HAP-1 (cell line): ENCODE measurements at regions not wholly inside any gene's neighbourhood (a gene's known extent, or its start where the extent isn't known, plus 50 kb on each side); places are given as distances from the start of the nearest gene placed in this dataset.
"Not testable (repeated sequence)": the region's sequence is repeated elsewhere in the genome, so short reads cannot be mapped to it uniquely, and the experiment has no call there.

Source experiments
- DNase-seq, 2 experiments: peaks; one replicate each; pipeline ENCODE4 v3.0.0-alpha.2; 2016 to 2020; ENCODE audit warnings: low spot score in 2 of 2
- H3K27me3 ChIP-seq: fragments of 250-450 bp; sonication (Bioruptor Pico); 2 replicates; pipeline ENCODE4 v1.5.1; 2020; ENCODE audit warnings: low read depth, mild to moderate bottlenecking, moderate library complexity
- H3K36me3 ChIP-seq: fragments of 250-450 bp; sonication (Bioruptor Pico); replicated peaks from 2 replicates; pipeline ENCODE4 v1.5.1; 2020; ENCODE audit warnings: mild to moderate bottlenecking
- H3K4me1 ChIP-seq: fragments of 250-450 bp; sonication (Bioruptor Pico); 2 replicates; pipeline ENCODE4 v1.5.1; 2020; ENCODE audit warnings: mild to moderate bottlenecking
- H3K4me3 ChIP-seq: fragments of 250-450 bp; sonication (Bioruptor Pico); 2 replicates; pipeline ENCODE4 v1.5.1; 2020; ENCODE audit warnings: mild to moderate bottlenecking, moderate library complexity
- H3K9me3 ChIP-seq: fragments of 250-450 bp; sonication (Bioruptor Pico); 2 replicates; pipeline ENCODE4 v1.5.1; 2020; ENCODE audit warnings: mild to moderate bottlenecking, moderate library complexity
- in situ Hi-C: fragments of 300-500 bp; cut with MboI; formaldehyde crosslinking; loops from 3 replicates; pipeline ENCODE4 v1.14.3; 2020; ENCODE audit warnings: low sequenced_read_pairs, inconsistent platforms, mixed read lengths

DNA sequence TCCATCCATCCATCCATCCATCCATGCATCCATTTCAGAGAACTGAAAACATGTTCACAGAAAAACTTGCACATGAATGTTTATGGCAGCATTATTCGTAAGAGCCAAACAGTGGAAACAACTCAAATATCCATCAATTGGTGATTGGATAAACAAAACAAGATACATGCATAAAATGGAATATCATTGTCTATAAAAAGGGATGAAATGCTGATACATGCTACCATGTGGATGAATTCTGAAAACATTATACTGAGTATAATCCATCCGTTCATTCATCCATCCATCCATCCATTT lies 115.1 kb downstream of the CRYAA start:
- in situ Hi-C loops, result not testable (repeated sequence)

DNA sequence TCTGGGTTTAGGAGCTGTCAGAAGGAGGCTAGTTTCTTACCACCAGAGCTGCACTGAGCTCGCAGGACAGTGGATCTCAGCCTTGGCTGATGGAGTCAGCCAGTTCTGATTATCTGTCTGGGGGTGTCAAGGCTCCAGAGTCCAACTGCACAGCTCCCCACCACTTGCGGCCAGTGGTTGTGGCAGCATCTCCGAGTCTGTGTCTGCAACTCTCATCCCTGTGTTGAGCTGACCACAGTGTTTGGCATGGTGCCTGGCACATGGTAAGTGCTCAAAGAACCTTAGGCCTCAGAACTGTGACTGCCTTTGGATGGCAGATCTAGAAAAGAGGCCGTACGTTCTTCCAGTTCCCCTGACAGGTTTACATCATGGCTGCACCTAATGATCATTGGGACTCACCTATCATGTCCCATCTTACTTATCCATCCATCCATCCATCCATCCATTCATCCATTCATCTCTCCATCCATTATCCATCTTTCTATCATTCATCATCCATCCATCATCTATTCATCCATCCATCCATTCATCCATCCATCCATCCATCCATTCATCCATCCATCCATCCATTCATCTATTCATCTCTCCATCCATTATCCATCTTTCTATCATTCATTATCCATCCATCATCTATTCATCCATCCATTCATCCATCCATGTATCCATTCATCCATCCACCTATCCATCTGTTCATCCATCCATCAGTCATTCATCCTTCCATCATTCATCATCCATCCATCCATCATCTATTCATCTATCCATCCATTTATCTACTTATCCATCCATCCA lies 114.5 kb downstream of the CRYAA start:
- DNase-seq, result no peak
- Histone ChIP-seq H3K9me3 (no peaks in the 10 kb centered on the region), H3K4me1 (no peaks in the 10 kb centered on the region), H3K27me3 (no peaks in the 10 kb centered on the region), H3K36me3 (no peaks in the 10 kb centered on the region), H3K4me3 (no peak overlapping the region)
- in situ Hi-C loops, result no loop called here

More for the DNA sequence above, 115.1 kb downstream of the CRYAA start:
- H3K9me3 ChIP-seq, H3K4me1 ChIP-seq, H3K27me3 ChIP-seq, DNase-seq, H3K36me3 ChIP-seq, H3K4me3 ChIP-seq: not testable (repeated sequence)

DNA sequence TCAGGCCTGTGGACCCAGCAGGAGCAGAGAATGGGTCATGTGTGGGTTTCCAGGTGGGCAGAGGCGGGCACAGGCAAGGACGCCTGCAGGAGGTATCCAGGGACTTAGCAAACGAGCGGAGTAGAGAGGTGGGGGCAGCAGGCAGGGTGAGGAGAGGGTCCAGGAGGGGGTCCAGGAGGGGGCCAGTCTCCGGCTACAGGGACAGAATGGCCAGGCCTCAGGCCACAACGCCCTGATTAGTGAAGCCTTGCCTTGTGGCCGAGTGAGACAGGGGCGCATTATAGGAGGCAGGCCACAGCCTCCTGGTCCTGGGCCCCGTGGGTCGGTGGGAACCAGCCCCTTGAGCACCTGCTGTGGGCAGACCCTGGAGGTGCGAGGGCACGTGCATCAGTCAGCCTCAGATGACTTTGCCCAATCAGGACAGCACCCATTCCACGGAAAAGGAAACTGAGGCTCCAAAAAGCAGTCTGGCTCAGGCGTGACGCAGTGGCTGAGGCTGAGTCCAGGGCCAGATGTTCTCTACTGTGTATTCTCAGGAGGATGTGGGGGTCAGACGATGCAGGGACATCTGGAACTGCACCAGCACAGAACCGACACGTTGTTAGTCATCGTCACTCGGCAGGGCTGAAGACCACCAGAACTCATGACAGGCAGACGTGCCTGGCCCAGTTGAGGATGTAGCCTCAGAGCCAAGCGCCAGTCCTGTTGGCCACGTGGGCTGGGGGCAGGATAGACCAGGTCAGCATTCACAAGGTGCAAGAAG lies 113.7 kb downstream of the CRYAA start:
- Histone ChIP-seq H3K4me1 (no peaks in the 10 kb centered on the region; the same call in 1 of the 2 replicates), H3K36me3 (no peaks in the 10 kb centered on the region), H3K4me3 (no peak overlapping the region), H3K9me3 (no peaks in the 10 kb centered on the region), H3K27me3 (no peaks in the 10 kb centered on the region)
- DNase-seq, result no peak
- in situ Hi-C loops, result no loop called here

DNA sequence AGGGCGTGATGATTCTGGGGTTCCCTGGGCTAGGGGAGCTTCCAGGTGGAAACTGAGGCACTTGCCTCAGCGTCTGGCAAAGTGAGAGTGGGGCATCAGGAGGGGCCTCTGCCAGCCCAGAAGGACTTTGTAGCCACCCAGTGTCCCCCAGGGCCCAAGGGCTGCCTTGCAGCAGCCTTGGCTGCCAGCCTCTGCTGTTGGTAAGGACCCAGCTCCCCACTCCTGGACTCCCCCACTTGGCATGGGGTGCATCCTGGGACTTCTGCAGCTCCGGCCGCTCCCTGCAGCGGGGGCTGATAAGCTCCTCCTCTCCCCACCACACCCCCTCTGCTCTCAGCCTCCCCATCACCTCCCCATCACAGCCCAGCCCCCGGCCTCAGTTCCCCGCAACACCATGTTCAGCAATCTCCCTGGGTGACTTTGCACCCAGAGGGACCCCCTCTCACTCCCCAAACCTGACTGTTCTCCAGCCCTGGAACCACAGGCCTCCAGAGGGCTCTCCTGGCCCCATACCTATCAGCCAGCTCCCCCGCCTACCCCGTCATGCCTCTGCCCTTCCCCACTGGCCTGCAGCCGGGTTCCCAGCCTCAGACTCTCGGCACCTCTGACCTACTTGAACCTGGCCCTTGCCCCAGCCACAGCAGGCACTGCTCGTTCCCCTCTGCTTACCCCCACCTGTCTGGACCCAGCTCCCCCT lies 113.0 kb downstream of the CRYAA start:
- in situ Hi-C loops, result no loop called here
- no peaks in the 10 kb centered on the region for H3K27me3 ChIP-seq
- no peaks in the 10 kb centered on the region for H3K9me3 ChIP-seq
- no peaks in the 10 kb centered on the region; the same call in 1 of the 2 replicates for H3K4me1 ChIP-seq
- H3K36me3 ChIP-seq, result no peaks in the 10 kb centered on the region
- no peak overlapping the region for H3K4me3 ChIP-seq
- no peak for DNase-seq

DNA sequence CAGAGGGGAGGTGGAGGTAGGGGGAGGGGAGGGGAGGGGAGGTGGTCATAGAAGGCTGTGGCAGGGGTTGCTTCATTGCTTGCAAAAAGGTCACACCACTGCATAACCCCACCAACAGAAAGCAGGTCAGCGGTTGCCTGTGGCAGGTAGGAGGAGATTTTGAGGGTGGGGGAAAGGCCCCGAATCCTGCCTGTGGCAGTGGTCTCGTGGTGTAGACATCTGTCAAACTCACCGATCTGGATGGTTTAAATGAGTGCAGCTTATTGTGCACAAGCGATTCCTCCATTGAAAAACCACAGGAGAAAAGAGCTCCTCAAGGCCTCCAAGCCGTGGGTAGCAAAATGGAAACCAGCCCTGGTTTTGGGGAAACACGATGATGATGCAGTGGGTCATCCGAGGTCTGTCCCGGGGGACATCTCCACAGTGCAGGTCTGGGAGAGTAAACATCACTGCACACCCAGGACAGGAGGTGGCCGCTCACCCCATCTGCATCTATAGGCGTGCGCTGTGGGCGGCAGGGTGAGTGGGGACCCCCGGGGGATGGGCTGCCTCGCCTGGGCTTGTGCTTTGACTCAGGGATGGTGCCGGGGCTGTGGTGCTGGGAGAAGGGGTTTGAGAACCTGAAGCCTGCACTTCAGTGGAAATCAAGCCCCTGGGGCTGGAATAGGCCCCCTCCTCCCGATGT lies 112.3 kb downstream of the CRYAA start:
- no peak overlapping the region for H3K4me3 ChIP-seq
- H3K4me1 ChIP-seq, result no peaks in the 10 kb centered on the region; the same call in 1 of the 2 replicates
- H3K27me3 ChIP-seq, result no peaks in the 10 kb centered on the region
- no peaks in the 10 kb centered on the region for H3K36me3 ChIP-seq
- DNase-seq, result no peak
- H3K9me3 ChIP-seq, result no peaks in the 10 kb centered on the region
- in situ Hi-C loops, result no loop called here

DNA sequence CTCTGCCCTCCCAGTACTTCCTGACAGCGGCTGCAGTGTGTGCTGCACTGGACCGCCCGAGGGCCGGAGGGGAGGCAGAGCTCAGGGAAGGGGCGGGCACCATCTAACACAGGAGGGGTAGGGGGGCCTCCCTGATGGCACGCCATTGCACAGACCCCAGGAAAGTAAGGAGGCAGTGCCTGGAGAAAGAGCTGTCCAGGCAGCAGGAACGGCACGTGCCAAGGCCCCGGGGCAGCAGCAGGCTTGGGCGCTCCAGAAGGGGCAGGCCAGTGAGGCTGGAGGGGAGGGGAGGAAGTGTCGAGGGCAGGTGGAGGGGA lies 110.7 kb downstream of the CRYAA start:
- H3K27me3 ChIP-seq, result peaks cover 6% of the 10 kb centered on the region
- in situ Hi-C loops, result no loop called here
- no peaks in the 10 kb centered on the region for H3K36me3 ChIP-seq
- no peaks in the 10 kb centered on the region for H3K9me3 ChIP-seq
- no peak for DNase-seq
- no peak overlapping the region for H3K4me3 ChIP-seq
- H3K4me1 ChIP-seq, result no peaks in the 10 kb centered on the region; the same call in 1 of the 2 replicates

DNA sequence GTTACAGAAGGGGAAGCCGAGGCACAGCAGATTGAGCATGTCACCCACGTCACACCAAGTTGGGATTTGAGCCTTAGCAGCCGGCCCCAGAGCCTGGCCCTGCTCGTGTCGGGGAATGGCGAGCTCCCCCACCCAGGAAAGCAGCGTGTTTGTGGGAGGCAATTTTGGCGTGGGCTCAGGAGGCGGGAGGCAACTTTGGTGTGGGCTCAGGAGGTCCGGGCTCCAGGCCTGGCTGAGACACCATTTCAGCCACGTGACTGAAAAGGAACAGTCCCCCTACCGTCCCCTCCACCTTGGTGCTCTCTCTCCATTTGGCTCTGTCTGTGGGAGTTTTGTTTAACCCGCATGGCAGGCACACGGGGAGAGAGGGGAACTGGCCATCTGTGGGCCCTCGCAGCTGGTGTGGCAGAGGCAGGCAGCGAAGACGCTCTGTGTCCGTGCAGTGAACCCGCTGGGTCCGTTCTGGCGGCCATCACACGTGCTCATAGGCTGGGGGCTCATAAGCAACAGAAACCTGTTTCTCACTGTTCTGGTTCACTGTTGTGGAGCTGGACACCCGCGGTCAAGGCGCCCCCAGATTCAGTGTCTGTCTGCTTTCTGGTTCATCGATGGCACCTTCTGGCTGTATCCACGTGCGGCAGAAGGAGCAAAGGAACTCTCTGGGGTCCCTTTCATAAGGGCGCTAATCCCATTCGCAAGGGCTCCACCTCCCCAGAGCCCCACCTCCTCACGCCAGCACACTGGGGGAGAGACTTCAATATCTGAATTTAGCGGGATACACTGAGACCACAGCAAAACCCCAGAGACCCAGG lies 110.2 kb downstream of the CRYAA start:
- Histone ChIP-seq H3K27me3 (peaks cover 11% of the 10 kb centered on the region), H3K4me1 (no peaks in the 10 kb centered on the region; the same call in 1 of the 2 replicates), H3K36me3 (no peaks in the 10 kb centered on the region), H3K9me3 (no peaks in the 10 kb centered on the region), H3K4me3 (no peak overlapping the region)
- no peak for DNase-seq
- in situ Hi-C loops, result no loop called here

DNA sequence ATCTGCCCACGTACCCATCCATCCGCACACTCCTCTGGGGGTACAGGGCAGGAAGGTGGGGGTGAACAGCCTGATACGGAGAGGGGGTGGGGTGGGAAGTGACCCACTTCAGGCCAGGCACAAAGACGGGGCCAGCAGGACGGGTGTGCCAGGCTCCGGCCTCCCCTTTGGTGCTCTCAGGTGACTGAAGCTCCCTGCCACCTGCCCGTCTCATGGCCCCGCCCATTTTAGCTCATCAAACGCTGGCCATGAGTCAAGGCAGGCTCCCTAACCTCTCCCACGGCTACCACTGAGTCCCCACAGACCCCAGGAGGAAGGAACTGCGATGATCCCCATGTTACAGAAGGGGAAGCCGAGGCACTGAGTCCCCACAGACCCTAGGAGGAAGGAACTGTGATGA lies 109.6 kb downstream of the CRYAA start:
- no peak overlapping the region for H3K4me3 ChIP-seq
- in situ Hi-C loops, result no loop called here
- H3K4me1 ChIP-seq, result no peaks in the 10 kb centered on the region; the same call in 1 of the 2 replicates
- H3K27me3 ChIP-seq, result peaks cover 16% of the 10 kb centered on the region
- DNase-seq, result no peak
- no peaks in the 10 kb centered on the region for H3K36me3 ChIP-seq
- no peaks in the 10 kb centered on the region for H3K9me3 ChIP-seq

DNA sequence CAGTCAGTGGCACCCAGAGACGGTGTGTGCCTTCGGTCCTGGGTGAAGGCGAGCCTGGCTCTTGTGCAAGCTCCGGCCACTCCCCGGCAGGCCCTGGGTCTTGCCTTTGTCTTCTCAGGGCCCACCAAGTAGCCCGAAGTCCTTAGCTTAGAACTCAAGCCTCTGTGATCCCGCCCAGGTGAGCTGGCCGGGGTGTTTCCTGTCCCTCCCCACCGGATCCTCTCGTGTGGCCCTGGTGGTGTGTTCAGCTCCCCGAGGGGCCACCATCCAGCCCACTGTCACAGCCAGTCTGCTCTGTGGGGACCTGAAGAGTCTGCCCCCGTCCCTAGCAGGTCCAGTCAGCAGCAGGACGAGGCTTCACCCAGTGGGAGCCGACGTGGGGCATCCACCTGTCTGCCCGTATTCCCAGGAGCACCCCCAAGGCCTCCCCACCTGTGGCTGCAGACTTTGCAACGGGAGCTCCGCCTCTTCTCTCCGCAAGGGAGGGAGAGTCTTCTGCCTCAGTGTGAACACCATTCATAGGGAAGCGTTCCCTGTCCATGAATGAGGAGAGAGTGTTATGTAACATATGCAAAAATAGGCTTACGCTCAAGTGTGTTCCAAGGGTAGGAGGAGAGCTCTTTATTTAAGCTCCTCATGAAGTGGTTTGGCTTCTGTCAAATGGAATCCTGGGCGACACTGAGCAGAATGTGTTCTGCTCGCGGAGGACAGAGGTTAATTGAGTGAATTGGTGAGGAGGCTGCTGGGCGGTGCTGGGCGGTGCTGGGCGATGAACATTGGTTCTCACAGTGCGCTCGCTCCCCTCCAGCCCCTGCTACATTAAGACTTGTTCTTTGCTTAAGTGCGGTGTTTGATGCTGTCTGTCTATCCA lies 108.9 kb downstream of the CRYAA start:
- in situ Hi-C loops, result no loop called here
- Histone ChIP-seq H3K27me3 (peaks cover 23% of the 10 kb centered on the region), H3K9me3 (no peaks in the 10 kb centered on the region), H3K4me1 (no peaks in the 10 kb centered on the region; the same call in 1 of the 2 replicates), H3K4me3 (no peak overlapping the region), H3K36me3 (no peaks in the 10 kb centered on the region)
- DNase-seq, result peak; percentile 49 to 61

DNA sequence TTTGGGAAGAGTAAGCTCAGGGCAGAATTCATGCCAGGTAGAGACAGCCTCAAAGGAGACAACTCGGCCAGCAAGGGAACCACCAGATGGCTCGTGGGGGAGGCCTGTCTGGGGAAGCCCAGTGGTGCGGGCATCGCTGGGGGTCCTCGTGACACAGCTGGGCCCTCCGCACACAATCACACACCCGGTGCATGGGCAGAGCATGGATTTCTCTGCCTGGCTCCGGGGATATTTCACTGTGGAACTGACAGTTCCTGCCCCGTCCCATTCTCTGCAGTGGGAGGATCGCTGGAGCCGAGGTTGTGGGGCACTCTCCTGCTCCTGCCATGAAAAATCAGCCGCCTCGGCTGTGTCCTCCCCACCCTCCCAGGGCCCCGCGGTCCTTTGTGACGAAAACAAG lies 108.0 kb downstream of the CRYAA start:
- no peaks in the 10 kb centered on the region for H3K36me3 ChIP-seq
- H3K4me1 ChIP-seq, result no peaks in the 10 kb centered on the region; the same call in 1 of the 2 replicates
- H3K9me3 ChIP-seq, result no peaks in the 10 kb centered on the region
- H3K4me3 ChIP-seq, result no peak overlapping the region
- in situ Hi-C loops, result no loop called here
- H3K27me3 ChIP-seq, result peaks cover 27% of the 10 kb centered on the region
- no peak for DNase-seq

DNA sequence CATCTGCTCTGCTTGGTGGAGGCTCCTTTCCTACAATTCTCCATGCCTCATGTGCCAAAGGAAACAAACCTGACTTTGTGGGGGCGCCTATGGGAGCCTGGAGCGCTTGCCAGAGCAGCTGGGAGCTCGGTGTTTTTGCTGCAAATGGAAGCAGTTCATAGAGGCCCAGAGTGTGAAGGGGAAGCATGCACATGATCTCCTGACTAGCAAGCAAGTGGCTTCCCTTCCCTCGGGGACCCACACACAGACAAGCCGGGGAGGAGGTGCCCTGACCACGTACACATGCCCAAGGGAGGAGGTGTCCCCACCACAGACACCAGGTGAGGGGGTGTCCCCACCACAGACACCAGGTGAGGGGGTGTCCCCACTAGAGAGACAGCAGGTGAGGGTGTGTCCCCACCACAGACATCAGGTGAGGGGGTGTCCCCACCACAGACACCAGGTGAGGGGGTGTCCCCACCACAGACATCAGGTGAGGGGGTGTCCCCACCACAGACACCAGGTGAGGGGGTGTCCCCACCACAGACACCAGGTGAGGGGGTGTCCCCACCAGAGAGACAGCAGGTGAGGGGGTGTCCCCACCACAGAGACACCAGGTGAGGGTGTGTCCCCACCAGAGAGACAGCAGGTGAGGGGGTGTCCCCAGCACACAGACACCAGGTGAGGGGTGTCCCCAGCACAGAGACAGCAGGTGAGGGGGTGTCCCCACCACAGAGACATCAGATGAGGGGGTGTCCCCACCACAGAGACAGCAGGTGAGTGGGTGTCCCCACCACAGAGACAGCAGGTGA lies 106.8 kb downstream of the CRYAA start:
- Histone ChIP-seq H3K4me3 (no peak overlapping the region), H3K36me3 (no peaks in the 10 kb centered on the region), H3K9me3 (no peaks in the 10 kb centered on the region), H3K27me3 (peaks cover 29% of the 10 kb centered on the region), H3K4me1 (no peaks in the 10 kb centered on the region; the same call in 1 of the 2 replicates)
- DNase-seq, result no peak
- in situ Hi-C loops, result no loop called here

DNA sequence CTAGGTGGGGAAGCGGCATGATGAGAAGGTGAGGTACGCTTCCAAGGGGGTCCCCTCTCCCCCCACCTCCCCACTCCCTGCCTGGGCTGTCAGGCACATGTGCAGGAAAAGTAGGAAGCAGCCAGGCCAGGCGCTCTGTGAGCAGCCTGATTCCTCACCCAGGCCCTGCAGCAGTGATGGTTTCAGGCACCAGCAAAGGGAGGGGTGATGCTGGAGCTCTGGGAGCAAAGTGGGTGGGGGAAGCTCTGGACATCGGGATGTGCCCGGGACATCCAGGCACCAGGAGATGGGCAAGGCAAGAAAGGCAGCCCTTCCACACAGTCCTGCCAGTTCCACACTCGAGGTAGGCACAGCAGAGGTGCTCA lies 106.1 kb downstream of the CRYAA start:
- Histone ChIP-seq H3K36me3 (no peaks in the 10 kb centered on the region), H3K4me3 (no peak overlapping the region), H3K4me1 (no peaks in the 10 kb centered on the region; the same call in 1 of the 2 replicates), H3K9me3 (no peaks in the 10 kb centered on the region), H3K27me3 (peaks cover 32% of the 10 kb centered on the region)
- no peak for DNase-seq
- in situ Hi-C loops, result no loop called here
